ENCODE measurements at regions not wholly inside any gene's neighbourhood (a gene's known extent, or its start where the extent isn't known, plus 50 kb on each side); places are given as distances from the start of the nearest gene placed in this dataset.

- DNase-seq = no peak
Observed at GRCh38 chr2:172204762-172205161, 102.1 kb upstream of the DLX2 start.

- DNase-seq = no peak
Observed at GRCh38 chr2:172205292-172205691, 102.6 kb upstream of the DLX2 start.

- DNase-seq = no peak
Observed at GRCh38 chr2:172207911-172208310, 105.2 kb upstream of the DLX2 start.

- no peak for DNase-seq
Observed at GRCh38 chr2:172208791-172209325, 106.2 kb upstream of the DLX2 start.

- no peak for DNase-seq
Observed at GRCh38 chr2:172210599-172210998, 107.9 kb upstream of the DLX2 start.

- DNase-seq = no peak
Observed at GRCh38 chr2:172211512-172211911, 108.8 kb upstream of the DLX2 start.

GRCh38 chr2:172213116-172213860 lies 110.6 kb upstream of the DLX2 start:
- DNase-seq = no peak

- DNase-seq = no peak
Observed at GRCh38 chr2:172214252-172214651, 111.6 kb upstream of the DLX2 start.

GRCh38 chr2:172215172-172215935 lies 112.7 kb upstream of the DLX2 start:
- DNase-seq = no peak

GRCh38 chr2:172215936-172216335 lies 113.2 kb upstream of the DLX2 start:
- DNase-seq = no peak

GRCh38 chr2:172216477-172216876 lies 113.8 kb upstream of the DLX2 start:
- no peak for DNase-seq

GRCh38 chr2:172219201-172219600 lies 116.5 kb upstream of the DLX2 start:
- no peak for DNase-seq

GRCh38 chr2:172220121-172220520 lies 117.4 kb upstream of the DLX2 start:
- no peak for DNase-seq

- no peak for DNase-seq
Observed at GRCh38 chr2:172223601-172224054, 120.9 kb upstream of the DLX2 start.

GRCh38 chr2:172225786-172226185 lies 123.1 kb upstream of the DLX2 start:
- DNase-seq = no peak

GRCh38 chr2:172226244-172227061 lies 123.8 kb upstream of the DLX2 start:
- no peak for DNase-seq

GRCh38 chr2:172227719-172228118 lies 125.0 kb upstream of the DLX2 start:
- DNase-seq = no peak

- no peak for DNase-seq
Observed at GRCh38 chr2:172228177-172228808, 125.6 kb upstream of the DLX2 start.

GRCh38 chr2:172229125-172229524 lies 126.4 kb upstream of the DLX2 start:
- no peak for DNase-seq

GRCh38 chr2:172230332-172230888 lies 127.7 kb upstream of the DLX2 start:
- DNase-seq = no peak

GRCh38 chr2:172230889-172231401 lies 128.2 kb upstream of the DLX2 start:
- no peak for DNase-seq

- DNase-seq = no peak
Observed at GRCh38 chr2:172231508-172231907, 128.8 kb upstream of the DLX2 start.
